ENCODE measurements at regions not wholly inside any gene's neighbourhood (a gene's known extent, or its start where the extent isn't known, plus 50 kb on each side); places are given as distances from the start of the nearest gene placed in this dataset.

GRCh38 chr6:168732676-168733075, 291.7 kb downstream of the SMOC2 start:
- DNase-seq (ENCODE audit: low read depth in 2 of 3, low spot score in 2 of 3), result no peak

- DNase-seq (ENCODE audit: low read depth in 2 of 3, low spot score in 2 of 3), result no peak
Measured at GRCh38 chr6:168730931-168731716, 290.1 kb downstream of the SMOC2 start.

DNA sequence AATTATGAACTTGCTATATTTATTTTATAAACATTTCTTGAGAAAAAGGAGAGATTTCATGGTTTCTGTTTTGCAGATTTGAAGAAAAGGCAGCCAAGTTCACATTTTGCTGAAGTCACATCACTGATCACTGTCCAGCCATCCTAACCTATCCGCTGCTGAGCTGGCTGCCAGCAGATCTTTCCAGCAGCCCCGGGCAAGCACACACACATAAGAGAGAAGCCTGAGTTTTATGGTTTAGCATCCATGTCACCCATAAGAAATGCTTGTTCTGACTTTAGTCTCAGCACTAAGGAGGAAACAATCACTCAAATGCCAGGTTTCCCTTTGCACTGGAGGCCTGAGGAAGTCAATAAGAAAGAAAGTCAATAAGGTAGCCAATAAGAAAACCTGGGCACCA, 287.1 kb downstream of the SMOC2 start:
- no peak for DNase-seq (ENCODE audit: low read depth in 2 of 3, low spot score in 2 of 3)

DNA sequence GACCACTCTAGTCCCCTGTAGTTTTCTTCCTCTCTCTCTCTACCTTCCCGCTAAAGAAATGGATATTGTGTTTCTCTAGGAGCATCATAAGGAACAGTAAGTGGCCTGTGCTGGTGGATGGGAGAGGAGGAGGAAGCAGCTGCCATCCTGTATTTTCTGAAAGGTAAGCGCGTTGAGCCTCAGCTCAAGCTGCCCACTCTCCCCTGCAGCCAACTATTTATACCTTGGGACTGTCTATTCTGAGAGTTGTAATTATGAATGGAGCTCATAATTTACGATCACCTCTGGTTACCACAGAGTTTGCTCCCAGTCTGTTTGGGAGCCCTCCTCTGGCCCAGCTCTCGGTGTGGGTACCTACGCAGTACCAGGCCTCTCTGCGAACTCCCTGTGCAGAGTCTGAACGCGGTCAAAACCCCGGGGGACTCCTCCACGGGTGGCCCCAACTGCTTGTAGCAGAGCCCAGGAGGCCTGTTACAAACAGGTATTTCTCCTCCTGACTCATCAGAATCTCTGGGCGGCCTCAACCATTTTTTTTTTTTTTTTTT, 285.4 kb downstream of the SMOC2 start:
- no peak for DNase-seq (ENCODE audit: low read depth in 2 of 3, low spot score in 2 of 3)

- DNase-seq (ENCODE audit: low read depth in 2 of 3, low spot score in 2 of 3), result no peak
Measured at GRCh38 chr6:168725802-168726201, 284.8 kb downstream of the SMOC2 start.

DNA sequence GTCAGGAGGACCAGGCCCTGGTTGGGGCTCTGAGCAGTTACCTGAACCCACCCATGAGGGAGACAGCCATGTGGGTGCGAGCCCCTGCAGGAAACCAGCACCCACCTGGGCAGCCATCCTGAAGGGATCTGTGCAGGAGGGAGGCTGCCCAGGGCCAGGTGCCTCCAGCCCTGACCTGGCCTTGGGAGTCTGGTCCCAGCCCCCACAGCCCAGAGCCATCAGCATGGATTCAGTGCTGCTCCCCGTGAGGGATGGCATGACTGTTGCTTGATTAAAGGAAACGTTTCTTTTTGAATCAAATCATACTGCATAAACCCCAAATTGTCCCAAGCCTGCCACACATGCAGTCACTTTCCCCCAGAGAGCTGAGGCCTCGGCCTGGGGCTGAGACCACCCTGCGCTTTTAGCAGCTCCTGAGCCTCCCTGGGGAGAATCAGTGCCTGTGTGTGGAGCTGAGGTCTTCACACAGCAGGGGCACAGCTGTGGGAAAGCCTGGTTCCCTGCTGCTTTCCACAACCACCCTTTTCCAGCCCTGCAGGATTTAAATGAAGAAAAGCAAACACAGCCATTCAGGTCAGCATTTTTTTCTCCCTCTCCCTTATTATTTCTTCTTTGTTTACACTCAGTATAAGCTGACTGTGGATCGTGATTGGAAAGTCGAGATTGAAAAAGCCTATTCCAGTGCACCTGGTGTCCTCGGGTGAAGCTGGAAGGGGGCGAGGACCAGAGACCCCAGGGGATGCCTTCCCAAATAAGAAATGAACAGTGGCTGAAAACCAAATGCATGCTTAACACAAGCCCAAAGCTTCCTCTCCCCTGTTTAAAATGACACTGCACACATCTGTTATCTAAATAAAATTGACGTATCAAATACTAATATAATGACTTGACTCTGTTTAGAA, 283.9 kb downstream of the SMOC2 start:
- no peak for DNase-seq (ENCODE audit: low read depth in 2 of 3, low spot score in 2 of 3)

GRCh38 chr6:168724033-168724432, 283.0 kb downstream of the SMOC2 start:
- DNase-seq (ENCODE audit: low read depth in 2 of 3, low spot score in 2 of 3), result no peak

GRCh38 chr6:168722397-168722796, 281.4 kb downstream of the SMOC2 start:
- DNase-seq (ENCODE audit: low read depth in 2 of 3, low spot score in 2 of 3), result no peak

DNA sequence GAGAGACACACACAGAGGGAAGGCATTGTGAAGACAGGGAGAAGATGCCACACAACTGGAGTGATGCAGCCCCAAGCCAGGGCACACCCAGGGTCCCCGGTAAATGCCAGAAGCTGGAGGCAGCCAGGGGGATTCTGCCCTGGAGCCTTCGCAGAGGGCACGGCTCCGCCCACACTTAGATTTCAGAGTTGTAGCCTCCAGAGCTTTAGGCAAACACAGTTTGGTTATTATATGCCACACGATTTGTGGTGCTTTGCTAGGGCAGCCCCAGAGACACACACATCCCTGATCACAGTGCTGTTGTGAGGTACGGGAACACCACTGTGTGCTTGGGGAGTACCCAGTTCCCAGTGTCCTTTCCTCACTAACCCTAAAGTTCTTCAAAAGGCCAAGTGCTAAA, 280.6 kb downstream of the SMOC2 start:
- no peak for DNase-seq (ENCODE audit: low read depth in 2 of 3, low spot score in 2 of 3)

GRCh38 chr6:168719901-168720300, 278.9 kb downstream of the SMOC2 start:
- DNase-seq (ENCODE audit: low read depth in 2 of 3, low spot score in 2 of 3), result no peak

GRCh38 chr6:168718821-168719475, 278.0 kb downstream of the SMOC2 start:
- no peak for DNase-seq (ENCODE audit: low read depth in 2 of 3, low spot score in 2 of 3)

Measured in activated CD8-positive, alpha-beta memory T cell treated with anti-CD3 and anti-CD28 coated beads for 48 hours (primary cell).